Activated T-cell treated with anti-CD3 and anti-CD28 coated beads for 48 hours (primary cell): ENCODE measurements at regions not wholly inside any gene's neighbourhood (a gene's known extent, or its start where the extent isn't known, plus 50 kb on each side); places are given as distances from the start of the nearest gene placed in this dataset.
"Not testable (repeated sequence)": the region's sequence is repeated elsewhere in the genome, so short reads cannot be mapped to it uniquely, and the experiment has no call there.

Source experiments
- DNase-seq: peaks from one replicate; pipeline ENCODE4 v3.0.0-alpha.2; 2020; ENCODE audit warnings: low read depth

DNA sequence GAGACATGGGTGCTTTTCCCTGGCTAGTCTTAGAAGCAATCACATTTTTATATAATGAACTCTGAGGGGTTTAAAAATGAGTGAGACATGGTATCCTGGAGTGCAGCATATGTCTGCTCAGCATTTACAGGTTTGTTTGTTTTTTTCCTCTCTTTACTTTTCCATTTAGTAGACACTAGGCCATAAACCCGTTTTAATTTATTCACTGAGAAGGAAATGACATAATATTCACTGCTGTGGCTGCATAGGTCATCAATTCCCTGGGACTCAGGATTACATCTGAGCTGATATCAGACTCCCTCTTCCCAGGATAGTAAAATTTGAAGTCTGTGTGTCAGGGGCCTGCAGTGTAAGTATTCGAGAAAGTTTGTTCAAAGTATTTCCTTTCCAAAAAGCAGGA is 178.9 kb upstream of the SPRY1 start:
- DNase-seq: no peak

DNA sequence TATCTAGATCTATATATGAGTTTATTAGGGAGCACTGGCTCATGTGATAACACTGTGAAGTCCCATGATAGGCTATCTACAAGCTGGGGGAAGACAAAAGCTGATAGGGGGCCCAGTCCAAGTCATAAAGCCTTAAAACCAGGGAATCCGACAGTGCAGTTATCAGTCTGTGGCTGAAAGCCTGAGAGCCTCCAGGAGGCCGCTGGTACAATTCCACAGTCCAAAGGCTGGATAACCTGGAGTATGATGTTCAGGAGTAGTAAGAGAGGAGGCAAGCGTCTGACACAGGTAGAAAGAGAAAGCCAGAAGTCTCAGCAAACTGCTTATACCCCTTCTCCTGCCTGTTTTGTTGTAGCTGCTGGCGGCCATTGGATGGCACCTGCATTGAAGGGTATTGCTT is 177.6 kb upstream of the SPRY1 start:
- DNase-seq: no peak

DNA sequence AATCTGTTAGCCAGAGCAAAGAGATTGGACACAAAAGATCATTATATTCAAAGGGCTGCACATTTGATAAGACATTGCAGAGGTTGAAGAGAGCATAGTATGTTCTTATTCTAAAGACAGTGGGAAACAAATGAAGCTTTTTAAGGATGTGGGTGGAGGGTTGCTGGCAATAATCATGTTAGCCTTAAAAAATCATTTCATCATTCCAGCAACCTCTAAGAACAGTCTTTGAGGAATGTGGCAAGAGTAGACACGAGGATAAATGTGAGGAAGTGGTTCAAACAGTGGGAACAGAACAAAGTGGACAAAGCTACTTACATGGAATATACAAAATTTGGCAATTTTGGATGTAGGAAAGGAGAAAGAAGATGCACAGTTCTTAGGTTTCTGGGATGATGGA is 167.3 kb upstream of the SPRY1 start:
- DNase-seq: no peak

DNA sequence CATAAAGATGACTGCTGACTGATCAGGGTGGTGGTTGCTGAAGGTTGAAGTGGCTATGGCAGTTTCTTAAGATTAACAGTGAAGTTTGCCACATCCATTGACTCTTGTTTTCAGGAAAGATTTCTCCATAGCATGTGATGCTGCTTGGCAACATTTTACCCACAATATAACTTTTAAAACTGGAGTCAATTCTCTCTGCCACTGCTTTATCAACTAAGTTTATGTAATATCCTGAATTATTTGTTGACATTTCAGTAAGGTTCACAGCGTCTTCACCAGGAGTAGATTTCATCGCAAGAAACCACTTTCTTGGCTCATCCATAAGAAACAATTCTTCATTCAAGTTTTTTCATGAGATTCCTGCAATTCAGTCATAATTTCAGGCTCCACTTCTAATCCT is 166.5 kb upstream of the SPRY1 start:
- no peak for DNase-seq

DNA sequence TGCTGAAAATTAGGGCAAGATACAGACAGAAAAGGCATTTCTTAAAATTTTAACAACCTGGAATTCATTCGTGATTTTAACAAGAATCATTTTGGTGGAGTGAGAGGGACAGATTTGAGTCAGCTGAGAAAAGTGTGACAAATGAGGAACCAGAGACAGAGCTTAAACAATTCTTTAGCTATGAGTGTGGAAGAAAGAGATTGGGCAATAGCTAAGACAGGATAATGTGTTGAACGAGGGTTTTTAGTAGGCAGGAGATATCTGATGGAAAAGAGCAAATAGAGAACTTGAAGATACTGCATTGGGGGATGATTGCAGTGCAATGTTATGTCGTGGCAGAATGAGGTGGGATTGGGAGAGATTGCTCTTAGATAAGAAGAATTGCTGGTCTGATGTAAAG is 164.2 kb upstream of the SPRY1 start:
- no peak for DNase-seq

DNA sequence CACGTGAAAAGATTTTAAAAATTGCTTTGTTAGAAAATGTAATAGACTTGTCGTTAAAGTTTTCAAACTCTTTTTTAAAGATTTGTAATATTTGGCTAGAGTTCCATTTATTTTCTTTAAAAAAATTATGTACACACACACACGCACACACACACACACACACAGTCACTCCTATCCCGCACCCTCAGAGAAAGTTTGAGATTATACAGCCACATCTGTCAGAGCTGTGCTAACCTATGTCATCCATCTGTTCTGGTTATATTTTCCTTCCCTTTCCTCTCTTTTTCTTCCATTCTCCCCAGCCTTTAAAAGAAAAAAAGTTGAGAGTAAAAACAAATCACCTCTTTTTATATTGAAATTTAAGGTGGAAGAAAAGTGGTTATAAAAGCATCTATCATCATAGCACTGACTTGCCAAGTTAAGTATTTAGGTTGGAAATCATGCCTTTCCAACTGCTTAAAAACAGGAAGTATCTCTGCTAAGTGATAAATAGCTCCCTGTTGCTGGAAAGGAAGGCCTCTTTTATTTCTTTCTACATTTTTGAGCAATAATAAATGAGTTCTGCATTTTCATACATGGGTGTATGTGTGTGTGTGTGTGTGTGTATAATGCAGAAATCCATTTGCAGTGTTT is 163.3 kb upstream of the SPRY1 start:
- no peak for DNase-seq

DNA sequence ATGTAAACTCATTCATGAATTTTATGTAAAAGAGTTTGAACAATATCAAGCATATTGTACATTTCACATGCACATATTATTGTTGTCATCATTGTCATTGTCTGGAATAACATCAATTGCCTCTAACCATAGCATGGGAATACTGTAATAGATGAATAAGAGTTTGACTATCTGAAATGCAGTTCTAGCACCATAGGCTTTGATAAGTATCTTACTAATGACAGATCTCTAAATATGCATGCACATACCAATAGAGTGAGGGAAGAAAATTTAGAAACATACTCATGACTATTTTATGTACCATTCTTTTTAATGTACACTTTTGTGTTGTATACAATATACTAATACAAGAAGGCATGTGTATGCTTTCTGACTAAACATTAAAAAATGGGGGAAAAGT is 161.6 kb upstream of the SPRY1 start:
- no peak for DNase-seq

DNA sequence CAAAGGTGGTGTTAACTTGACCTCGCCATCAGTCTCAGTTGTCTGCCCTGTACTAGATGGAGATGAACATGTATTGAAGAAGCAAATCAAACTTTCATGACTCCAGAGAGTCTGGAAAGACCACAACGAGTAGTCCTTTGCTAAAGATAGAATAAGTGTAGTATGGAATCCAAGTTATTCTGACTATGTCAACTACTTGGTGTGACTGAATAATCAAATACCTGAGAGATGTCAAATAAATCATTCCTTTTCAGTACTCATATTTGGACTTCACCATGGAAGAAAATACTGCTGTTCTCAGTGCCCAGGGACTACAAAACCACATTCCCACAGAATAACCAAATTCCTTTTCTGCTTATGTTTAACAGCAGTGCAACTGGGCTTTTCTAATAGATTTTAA is 161.2 kb upstream of the SPRY1 start:
- DNase-seq: no peak

DNA sequence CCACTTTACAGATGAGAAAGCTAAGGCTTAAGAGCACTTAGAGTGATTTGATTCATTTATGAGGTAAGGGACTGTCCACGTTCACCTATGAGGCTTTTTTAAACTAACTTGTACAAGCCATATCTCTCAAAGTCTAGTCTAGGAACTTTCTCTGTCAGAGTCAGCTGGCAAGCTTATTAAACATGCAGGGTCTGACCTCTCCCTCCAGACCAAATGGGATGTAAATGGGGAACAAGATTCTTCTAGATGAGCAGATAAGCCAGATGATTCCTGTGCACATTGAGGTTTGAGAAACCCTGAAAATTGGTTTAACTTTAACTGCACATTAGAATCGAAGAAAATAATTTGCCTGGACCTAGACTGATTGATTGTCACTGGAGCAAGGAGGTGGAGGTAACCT is 160.0 kb upstream of the SPRY1 start:
- no peak for DNase-seq

DNA sequence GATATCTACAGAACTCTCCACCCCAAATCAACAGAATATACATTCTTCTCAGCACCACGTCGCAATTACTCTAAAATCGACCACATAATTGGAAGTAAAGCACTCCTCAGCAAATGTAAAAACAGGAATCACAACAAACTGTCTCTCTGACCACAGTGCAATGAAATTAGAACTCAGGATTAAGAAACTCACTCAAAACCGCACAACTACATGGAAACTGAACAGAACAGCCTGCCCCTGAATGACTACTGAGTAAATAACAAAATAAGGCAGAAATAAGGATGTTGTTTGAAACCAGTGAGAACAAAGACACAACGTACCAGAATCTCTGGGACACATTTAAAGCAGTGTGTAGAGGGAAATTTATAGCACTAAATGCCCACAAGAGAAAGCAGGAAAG is 156.3 kb upstream of the SPRY1 start:
- DNase-seq: not testable (repeated sequence)

DNA sequence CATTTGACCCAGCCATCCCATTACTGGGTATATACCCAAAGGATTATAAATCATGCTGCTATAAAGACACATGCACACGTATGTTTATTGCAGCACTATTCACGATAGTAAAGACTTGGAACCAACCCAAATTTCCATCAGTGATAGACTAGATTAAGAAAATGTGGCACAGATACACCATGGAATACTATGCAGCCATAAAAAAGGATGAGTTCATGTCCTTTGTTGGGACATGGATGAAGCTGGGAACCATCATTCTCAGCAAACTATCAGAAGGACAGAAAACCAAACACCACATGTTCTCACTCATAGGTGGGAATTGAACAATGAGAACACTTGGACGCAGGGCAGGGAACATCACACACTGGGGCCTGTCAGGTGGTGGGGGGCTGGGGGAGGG is 153.4 kb upstream of the SPRY1 start:
- DNase-seq: not testable (repeated sequence)

DNA sequence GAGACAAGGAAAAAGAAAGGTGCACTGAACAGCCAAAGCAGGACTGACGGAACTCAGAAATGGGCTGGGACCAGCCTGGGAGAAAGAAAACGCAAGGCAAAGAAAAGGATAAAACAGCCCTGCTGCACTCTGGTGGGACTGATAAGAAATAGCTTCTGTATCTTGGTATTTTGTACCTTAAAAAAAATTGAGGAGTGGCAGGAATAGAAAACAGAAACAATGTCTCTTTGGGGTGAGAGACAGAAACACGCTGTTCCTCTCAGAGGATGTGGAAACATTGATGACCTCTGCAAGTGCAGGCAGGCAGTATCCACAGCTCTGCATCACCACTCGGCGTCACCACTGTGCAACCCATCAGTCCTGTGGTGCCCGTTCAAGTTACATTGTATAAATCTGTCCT is 152.5 kb upstream of the SPRY1 start:
- DNase-seq: no peak

DNA sequence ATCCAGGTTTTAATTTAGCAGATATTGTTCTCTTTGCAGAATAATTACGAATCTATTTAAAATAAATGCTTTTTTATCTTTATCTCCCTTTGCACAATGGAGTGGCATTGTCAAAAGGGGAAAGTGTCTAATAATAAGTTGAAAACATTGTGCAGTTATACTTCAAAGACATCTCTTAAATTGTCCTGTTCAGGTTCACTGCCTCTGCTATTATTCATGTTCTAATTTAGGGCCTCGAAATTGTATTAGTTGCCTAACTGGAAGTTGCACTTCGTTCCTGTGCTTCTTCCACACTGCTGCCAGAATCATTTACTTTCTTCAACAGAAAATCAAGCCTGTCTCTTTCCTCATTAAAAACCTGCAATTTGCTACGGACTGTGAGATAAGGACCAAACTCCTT is 150.5 kb upstream of the SPRY1 start:
- no peak for DNase-seq

DNA sequence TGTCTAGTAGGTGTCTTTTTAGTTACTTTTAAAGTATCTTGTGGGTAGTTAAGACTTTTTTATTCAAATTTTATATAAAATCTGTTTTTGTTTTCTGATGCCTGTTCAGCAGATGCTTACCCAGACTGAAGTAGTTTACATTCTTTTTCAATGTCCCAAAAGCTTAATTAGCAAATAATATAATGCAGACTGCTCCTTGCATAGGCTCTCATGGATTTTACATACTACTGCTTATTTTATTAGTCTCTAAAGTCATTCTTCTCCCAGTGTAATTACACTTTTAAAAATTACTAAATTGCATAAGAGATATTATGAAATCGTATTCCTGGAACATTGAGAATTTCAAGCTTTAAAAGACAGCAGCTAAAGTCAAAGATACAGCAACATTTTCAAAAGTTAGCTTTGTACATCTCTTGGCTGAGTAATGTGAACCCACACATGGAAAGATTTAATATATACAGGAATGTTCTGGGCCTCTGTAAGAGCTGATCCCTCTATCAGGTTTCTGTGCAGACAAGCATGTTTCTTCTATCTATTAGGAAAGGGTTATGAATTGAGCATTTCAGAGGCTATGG is 148.4 kb upstream of the SPRY1 start:
- DNase-seq: no peak

DNA sequence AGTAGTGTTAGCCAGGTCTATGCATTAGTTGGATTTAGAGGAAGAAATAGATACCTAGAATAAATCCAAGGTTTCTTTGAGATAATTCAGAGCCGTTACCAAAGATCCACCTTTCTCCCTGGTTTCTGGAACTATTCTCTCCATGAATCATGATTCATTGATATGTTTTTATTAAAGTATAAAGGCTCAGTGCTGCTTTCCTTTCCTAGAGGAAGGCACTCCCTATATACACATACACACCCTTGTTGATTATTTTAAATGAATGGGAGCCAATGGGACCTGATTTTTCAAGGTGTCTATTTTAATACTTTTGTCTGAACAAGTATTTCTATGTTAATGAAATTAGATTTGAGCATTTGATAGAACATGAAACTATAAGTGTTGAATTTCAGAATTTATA is 146.8 kb upstream of the SPRY1 start:
- no peak for DNase-seq

DNA sequence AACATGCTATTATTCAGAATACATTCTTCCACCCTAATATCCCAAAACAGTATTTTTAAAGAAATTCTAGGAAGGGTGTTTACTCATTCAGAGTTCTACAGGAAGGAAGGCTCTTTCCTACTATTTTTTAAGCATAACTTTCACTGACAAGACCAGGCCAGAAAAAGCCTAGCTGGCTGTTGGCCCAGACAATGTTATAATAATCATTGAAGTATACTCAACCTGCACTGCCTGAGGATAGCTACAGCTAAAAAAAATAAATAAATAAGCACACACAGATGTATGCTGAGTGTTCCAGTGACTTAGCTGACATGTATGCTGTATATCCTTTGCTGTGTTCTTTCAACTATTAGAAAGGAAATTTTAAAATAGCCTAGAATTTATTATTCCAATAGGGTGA is 145.8 kb upstream of the SPRY1 start:
- DNase-seq: no peak

DNA sequence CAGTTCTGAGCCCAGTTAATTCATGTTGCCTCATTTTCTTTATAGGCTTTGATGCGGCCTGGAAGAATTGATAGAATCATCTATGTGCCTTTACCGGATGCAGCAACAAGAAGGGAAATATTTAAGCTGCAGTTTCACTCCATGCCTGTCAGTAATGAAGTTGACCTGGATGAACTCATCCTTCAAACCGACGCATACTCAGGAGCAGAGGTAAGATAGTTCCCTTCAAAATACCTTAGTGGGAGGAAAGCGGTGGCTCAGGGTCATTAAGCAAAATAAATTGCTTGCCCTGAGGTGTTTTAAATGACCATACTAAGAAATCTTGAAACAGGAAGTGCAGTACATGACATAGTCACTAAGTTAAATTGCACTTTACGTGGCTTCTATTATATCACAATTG is 140.6 kb upstream of the SPRY1 start:
- no peak for DNase-seq

DNA sequence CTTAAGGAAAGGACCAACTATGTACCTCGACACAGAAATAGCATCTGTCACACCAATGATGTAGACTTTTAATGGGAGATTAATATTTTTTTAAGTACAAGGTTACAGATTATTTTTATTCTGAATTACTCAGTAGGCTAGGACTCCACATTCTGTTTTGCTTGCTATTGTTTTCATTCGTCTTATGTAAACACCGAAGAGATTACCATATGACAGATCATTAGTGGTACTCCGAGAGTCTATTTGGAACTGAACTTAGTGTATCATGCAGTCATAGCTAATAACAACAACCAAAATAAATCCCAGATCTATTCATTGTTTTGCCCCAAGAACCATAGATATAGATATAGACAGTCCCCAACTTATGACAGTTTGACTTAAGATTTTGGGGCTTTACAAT is 139.7 kb upstream of the SPRY1 start:
- DNase-seq: no peak

DNA sequence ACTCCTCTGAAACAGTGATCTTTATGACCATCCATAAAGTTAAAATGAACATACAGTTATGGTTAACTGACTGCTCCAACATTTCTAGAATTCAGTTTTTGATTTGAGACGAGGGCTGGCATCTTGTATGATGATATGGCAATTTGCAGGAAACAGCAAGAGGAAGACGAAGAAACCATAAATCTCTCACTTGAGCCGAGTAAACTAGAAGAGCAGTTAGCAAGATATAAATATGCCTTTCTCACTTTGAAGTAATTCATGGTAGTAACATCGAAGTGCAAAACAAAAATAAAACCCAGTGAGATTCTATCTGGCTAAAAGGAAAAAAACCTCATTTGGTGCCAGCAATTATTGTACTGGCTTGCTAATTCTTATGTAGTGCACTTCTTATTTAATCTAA is 139.0 kb upstream of the SPRY1 start:
- no peak for DNase-seq

DNA sequence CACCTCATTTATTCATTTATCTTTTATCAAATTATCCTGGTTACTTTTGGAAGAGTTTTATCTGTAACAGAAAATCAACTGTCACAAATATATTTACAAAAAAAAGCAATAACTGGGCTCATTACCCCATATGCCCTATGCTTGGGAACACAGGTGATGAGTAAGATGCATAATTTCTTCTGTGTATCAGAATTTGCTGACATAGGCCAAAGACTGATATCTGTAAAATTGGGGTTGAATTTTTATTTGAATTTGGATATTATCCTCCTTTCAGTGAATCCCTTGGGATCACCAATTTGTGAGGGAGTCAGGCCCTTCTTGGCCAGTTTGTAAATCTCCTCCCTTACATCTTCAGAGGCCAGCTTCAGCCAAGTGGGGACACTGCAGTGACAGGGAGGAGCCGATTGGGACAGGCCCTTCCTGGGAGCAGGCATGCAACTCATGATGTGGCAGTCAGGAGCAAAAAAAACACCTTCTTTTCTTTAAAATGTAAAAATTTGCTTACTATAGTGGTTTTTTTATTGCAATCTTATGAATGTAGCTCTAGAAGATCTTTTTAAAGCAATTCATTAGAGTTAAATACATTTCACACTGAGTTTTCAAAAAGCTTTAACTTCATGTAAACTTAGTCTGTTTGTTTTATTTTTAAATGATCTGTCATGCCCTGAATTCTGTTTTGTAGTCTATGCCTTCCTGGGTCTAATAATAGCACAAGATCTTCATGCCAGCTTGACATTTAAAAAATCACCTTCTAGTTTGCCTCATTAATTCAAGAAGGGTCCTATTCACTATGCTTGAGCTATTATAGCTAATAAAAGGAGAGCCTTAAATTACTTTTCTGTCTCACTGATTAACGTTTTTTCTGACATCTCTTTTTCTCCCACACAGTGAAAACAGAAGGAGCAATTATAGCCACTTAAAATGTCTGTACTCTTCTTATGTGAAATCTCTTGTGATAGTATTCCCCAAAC is 136.6 kb upstream of the SPRY1 start:
- DNase-seq: no peak

DNA sequence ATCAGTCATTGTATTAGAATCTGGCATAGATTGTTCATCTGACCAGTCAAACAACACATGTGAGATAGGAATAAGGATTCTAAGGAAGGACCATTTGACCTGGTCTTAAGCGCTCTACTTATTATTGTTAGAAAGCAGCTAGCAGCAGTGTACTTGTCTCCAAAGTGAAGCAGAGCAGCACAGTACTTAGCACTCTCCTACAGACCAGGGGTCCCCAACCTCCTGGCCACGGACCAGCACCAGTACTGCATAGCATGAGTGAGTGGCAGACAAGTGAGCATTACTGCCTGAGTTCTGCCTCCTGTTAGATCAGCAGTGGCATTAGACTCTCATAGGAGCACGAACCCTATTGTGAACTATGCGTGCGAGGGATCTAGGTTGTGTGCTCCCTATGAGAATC is 135.9 kb upstream of the SPRY1 start:
- no peak for DNase-seq

DNA sequence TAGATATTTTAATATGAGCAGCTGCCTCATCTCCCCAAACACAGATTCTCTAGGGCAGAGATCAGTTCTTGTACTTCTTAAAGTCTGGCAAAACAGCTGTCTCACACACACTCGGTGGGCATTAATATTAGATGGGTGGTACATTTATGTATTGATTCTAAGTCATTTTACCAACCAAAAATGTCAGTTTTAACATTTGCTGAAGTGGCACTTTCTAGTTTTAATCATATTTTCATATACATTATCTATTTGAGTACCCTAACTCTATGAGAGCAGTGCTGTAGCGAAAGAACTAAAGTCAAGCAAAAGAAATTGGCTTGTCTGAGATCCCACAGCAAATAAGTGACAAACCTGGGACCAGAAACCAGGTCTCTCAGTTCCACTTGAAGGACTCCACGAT is 134.5 kb upstream of the SPRY1 start:
- DNase-seq: no peak

DNA sequence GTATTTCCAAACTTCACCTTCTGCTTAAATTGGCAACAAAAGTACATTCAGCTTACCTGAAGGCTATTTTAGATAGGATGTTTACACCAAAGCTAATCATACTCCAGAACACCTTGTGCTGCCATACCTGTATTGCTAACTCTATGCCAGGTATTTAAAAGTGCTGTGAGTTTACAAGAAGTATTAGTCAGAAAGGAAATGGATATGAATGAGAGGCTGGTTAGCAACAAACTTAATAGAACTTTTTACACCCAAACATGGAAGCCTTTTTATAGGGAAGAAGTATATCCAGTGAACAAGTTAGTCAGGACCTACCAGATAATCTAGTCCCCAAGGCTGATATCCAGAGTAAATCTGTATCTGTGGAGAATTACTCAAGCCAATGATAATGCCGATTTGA is 131.2 kb upstream of the SPRY1 start:
- DNase-seq: no peak
